Activated CD4-positive, alpha-beta memory T cell treated with anti-CD3 and anti-CD28 coated beads, Interleukin-2, amount 10 ng/mL, durations not matched to agents 7 days and 5 days (primary cell): ENCODE measurements at regions not wholly inside any gene's neighbourhood (a gene's known extent, or its start where the extent isn't known, plus 50 kb on each side); places are given as distances from the start of the nearest gene placed in this dataset.

ENCODE experiments used
- CTCF ChIA-PET: fragments of 350-600 bp; sonication (Branson Sonifier 250); formaldehyde crosslinking; loops from one replicate; lab custom pipeline; 2021; ENCODE audit warnings: antibody characterized with exemption, inconsistent platforms; lab: Charles Lee
- POLR2A ChIA-PET: fragments of 350-600 bp; sonication (Branson Sonifier 250); formaldehyde crosslinking; loops from one replicate; lab custom pipeline; 2021; ENCODE audit warnings: antibody characterized with exemption; lab: Charles Lee
- DNase-seq: peaks from one replicate; pipeline ENCODE4 v3.0.0-alpha.2; 2020
- H3K27ac Mint-ChIP-seq: one replicate; pipeline ENCODE4 v1.8.0; 2021; ENCODE audit warnings: mild to moderate bottlenecking, mixed read lengths
- H3K27me3 Mint-ChIP-seq: one replicate; pipeline ENCODE4 v1.8.0; 2021; ENCODE audit warnings: mixed read lengths
- H3K36me3 Mint-ChIP-seq: one replicate; pipeline ENCODE4 v1.8.0; 2021; ENCODE audit warnings: low read depth, mixed read lengths
- H3K4me1 Mint-ChIP-seq: one replicate; pipeline ENCODE4 v1.8.0; 2021; ENCODE audit warnings: mixed read lengths
- H3K4me3 Mint-ChIP-seq: one replicate; pipeline ENCODE4 v1.8.0; 2021; ENCODE audit warnings: mild to moderate bottlenecking, mixed read lengths
- H3K9me3 Mint-ChIP-seq: one replicate; pipeline ENCODE4 v1.8.0; 2021; ENCODE audit warnings: mixed read lengths

DNA sequence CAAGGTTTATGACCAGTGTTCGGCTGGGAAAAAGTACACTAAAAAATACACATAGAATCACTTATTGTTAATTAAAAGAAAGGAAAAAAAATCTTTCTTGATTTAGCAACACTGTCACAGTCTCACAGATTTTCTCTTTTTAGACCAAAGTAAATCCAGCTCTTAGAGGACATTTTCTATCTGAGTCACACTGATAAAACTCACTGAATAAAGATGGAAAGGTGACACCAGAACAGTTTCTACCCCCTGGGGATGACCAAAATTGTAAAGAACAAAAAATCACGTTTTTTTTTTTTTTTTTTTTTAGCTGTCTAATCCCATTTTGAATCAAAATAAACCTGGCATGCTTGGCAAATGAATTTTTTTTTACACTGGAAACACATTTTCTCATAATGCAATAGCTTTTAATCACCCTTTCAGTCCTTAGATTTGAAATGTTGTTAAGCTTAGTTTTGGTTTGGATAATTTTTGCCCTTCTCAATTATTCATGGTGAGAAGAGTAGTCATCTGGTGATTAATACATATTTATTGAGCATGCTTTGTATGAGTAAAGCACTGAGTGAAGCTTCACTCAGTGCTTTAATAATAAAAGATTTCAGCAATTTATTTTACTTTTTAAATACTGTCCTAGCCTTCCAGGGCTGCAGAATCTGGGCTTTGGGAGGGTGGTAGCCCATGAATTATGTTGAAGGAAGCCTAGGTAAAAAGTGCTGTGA is 886.3 kb downstream of the SLC4A3 start:
- ChIA-PET POLR2A (no interaction called here), CTCF (no interaction called here)
- Mint-ChIP-seq H3K4me1 (no peaks in the 10 kb centered on the region), H3K27ac (no peak overlapping the region), H3K36me3 (no peaks in the 10 kb centered on the region), H3K4me3 (no peak overlapping the region), H3K27me3 (no peaks in the 10 kb centered on the region), H3K9me3 (no peaks in the 10 kb centered on the region)
- DNase-seq = no peak

DNA sequence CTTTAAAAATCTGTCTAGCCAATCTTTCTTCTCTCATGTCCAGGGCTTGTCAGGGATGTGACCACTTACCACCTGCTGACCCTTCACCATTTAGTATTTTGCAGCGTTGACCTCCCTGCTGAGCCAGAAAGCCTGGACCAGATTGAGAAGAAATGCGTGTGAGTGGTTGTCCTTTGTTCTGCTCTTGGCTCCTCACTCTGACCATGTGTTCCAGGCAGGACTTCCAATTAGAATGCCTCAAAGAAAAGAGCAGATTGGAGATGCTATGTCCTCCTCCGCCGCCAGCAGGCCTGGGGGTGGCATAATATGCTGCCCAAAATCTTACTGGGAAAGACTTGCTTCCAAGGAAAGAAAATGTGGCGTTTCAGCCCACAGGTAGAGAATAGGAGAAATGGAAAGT is 894.1 kb downstream of the SLC4A3 start:
- Mint-ChIP-seq H3K9me3 (no peaks in the 10 kb centered on the region), H3K36me3 (no peaks in the 10 kb centered on the region), H3K4me3 (no peak overlapping the region), H3K27me3 (no peaks in the 10 kb centered on the region), H3K4me1 (no peaks in the 10 kb centered on the region), H3K27ac (no peak overlapping the region)
- ChIA-PET POLR2A (no interaction called here), CTCF (no interaction called here)
- DNase-seq = no peak

DNA sequence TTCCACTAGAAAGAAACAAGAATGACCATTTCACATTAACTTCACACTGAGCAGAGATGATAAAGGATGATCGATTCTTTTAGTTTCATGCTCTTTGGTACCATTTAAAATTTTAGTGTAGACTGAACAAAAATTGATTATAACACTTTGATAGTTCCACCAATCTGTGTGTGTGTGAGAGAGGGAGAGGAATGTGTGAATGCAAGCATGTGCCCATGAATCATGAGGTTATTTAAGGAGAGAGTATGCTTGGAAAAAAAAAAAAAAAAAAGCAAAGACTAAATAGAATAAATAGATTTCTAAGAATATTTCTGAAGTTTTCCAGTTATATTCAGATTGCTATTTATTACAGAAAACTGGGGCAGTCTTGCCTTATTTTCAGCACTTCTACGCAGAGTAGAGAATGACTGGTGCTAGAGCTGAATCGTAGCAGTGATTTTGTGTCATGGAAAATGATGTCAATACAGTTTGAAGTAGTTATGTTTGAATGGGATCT is 900.8 kb downstream of the SLC4A3 start:
- no peaks in the 10 kb centered on the region for H3K4me1 Mint-ChIP-seq
- H3K36me3 Mint-ChIP-seq = no peaks in the 10 kb centered on the region
- no peak overlapping the region for H3K4me3 Mint-ChIP-seq
- peaks cover 2% of the 10 kb centered on the region for H3K9me3 Mint-ChIP-seq
- POLR2A ChIA-PET = no interaction called here
- DNase-seq = no peak
- no peaks in the 10 kb centered on the region for H3K27me3 Mint-ChIP-seq
- CTCF ChIA-PET = no interaction called here
- H3K27ac Mint-ChIP-seq = no peak overlapping the region

DNA sequence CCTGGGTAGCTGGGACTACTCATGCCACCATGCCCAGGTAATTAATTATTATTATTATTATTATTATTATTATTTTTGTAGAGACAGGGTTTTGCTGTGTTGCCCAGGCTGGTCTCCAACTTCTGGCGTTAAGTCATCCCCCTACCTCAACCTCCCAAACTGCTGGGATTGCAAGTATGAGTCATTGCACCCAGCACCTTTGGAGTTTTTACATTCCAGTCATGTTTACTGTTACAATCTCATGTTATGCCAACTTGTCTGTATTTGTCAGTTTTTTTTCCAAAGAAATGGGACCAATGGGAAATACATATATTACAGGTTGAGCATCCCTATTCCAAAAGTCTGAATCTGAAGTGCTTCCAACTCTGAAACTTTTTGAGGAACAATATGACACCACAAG is 903.8 kb downstream of the SLC4A3 start:
- H3K4me3 Mint-ChIP-seq = no peak overlapping the region
- CTCF ChIA-PET = no interaction called here

DNA sequence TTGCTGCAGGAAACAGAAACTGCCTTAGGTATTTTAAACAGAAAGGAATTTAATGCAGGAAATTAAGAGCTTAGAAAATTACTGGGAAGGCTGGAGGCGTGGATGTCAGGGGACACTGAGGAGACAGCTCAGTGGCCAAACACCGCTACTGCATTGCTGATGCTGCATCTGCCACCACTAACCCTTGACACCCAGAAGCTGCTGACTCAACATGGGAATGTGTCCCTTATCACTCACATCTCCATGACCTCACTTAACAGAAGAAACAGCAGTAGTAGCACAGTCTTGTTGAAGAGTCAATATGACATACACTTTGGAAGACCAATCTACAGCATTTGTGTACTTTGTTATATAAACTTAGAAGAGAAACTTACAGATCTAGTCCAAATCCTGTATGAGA is 906.1 kb downstream of the SLC4A3 start:
- no peak for DNase-seq
- H3K27ac Mint-ChIP-seq = no peak overlapping the region
- H3K4me3 Mint-ChIP-seq = no peak overlapping the region
- POLR2A ChIA-PET = no interaction called here
- no peaks in the 10 kb centered on the region for H3K4me1 Mint-ChIP-seq
- CTCF ChIA-PET = no interaction called here
- peaks cover 2% of the 10 kb centered on the region for H3K9me3 Mint-ChIP-seq
- no peaks in the 10 kb centered on the region for H3K36me3 Mint-ChIP-seq
- no peaks in the 10 kb centered on the region for H3K27me3 Mint-ChIP-seq

More for the DNA sequence above, 903.8 kb downstream of the SLC4A3 start:
- no peaks in the 10 kb centered on the region for H3K36me3 Mint-ChIP-seq
- POLR2A ChIA-PET = no interaction called here
- peaks cover 5% of the 10 kb centered on the region for H3K9me3 Mint-ChIP-seq
- no peaks in the 10 kb centered on the region for H3K27me3 Mint-ChIP-seq
- no peak overlapping the region for H3K27ac Mint-ChIP-seq
- no peaks in the 10 kb centered on the region for H3K4me1 Mint-ChIP-seq
- DNase-seq = no peak

DNA sequence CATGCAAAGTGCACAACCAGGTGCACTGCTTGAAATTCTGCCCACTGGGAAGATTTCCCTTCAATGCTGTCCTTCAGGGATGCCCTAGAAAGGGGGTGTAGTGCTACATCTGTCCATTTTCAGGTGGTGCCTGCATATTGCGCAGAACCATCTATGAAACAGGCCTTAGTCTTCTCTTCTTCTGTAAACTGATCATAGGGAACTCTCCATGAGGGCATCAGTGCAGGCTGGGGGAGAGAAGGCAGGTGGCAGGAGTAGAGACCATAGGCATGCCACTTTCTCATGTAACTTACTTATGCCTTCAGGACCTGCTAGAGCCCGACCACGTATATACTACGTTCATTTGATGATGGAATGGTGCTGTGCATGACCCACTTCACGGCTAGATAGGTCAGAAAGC is 912.1 kb downstream of the SLC4A3 start:
- DNase-seq = no peak
- Mint-ChIP-seq H3K27me3 (no peaks in the 10 kb centered on the region), H3K4me1 (no peaks in the 10 kb centered on the region), H3K9me3 (peaks cover 9% of the 10 kb centered on the region), H3K4me3 (no peak overlapping the region), H3K36me3 (no peaks in the 10 kb centered on the region), H3K27ac (no peak overlapping the region)
- ChIA-PET CTCF (no interaction called here), POLR2A (no interaction called here)

DNA sequence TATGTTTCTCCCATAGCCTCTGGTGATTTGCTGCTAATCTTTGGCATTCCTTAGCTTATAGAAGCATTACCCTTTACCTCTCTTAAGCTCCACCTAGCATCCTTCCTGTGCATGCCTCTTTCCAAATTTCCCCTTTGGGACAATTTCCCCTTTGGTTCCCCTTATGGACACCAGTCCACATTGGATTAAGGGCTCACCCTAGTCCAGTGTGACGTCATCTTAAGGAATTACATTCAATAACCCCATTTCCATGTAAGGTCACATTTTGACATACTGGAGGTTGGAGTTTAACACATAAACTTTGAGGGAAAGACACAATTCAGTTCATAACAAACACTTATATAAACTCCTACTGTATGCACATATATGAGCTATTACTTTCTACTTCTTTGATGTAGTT is 916.6 kb downstream of the SLC4A3 start:
- Mint-ChIP-seq H3K27me3 (no peaks in the 10 kb centered on the region), H3K4me3 (no peak overlapping the region), H3K27ac (no peak overlapping the region), H3K36me3 (no peaks in the 10 kb centered on the region), H3K4me1 (no peaks in the 10 kb centered on the region), H3K9me3 (peaks cover 7% of the 10 kb centered on the region)
- ChIA-PET POLR2A (no interaction called here), CTCF (no interaction called here)
- no peak for DNase-seq

DNA sequence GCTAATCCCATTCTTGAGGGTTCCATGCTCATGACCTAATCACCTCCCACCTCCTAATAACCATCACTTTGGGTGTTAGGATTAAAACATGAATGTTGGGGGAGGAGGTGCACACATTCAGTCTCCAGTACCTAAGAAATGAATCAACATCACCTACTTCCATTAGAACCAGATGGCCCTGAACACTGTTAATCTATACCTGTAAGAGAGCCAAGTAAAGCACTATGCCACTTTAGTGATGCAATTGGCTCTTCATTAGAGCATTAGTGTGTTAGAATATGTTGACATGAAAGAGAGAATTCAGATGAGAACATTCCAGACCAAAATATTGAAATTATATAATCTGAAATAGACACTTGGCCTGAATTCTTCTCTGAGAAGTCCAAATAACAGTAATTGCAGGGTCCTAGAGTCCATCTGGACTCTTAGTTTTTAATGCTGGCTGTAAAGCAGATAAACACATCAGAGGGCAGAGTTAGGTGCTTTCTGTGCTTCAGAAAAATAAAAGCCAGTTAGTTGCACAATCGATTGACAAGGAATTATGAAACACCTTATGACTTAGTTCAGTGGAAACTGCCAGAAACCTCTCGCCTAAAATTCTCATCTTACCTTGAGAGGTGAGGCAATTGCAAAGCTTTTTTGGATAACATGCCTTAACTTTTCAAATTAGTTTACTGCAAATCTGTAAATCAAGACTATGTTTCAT is 923.7 kb downstream of the SLC4A3 start:
- ChIA-PET CTCF (no interaction called here), POLR2A (no interaction called here)
- no peak overlapping the region for H3K27ac Mint-ChIP-seq
- no peaks in the 10 kb centered on the region for H3K4me1 Mint-ChIP-seq
- no peak overlapping the region for H3K4me3 Mint-ChIP-seq
- DNase-seq = no peak
- H3K36me3 Mint-ChIP-seq = no peaks in the 10 kb centered on the region
- H3K27me3 Mint-ChIP-seq = no peaks in the 10 kb centered on the region
- H3K9me3 Mint-ChIP-seq = no peaks in the 10 kb centered on the region

DNA sequence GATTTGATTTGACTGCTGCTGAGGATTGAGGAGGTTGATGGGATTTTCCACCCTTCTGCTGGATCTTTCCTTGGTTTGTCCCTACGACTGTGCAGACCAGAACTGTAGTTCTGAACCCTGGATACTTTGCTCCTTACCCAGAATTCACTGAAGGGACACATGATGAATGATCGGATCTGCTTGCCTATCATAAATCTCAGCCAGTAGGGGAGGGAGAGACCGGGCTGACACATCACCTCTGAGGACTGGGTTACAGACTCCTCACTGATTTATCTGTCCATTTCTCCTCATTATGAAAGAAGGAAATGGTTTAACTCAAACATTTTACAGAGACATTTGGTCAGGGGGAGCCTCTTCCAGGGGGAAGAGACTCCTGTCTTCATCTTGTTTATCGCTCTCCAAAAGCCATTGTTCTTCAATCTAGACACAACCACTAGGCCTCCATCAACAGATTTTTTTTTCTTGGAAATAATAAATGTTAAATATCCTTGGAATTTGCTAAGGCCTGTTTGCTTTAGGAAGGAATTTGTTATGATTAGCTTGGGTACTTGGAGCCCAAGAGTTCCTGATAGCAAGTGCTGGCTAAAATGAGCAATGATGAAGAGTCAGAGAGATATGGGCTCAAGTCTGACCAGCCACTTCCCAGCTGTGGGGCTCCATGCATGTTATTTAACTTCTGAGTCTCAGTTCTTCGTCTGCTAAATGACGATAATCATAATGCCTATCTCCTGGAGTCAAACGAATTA is 925.5 kb downstream of the SLC4A3 start:
- Mint-ChIP-seq H3K4me1 (no peaks in the 10 kb centered on the region), H3K27ac (no peak overlapping the region), H3K36me3 (no peaks in the 10 kb centered on the region), H3K4me3 (no peak overlapping the region), H3K27me3 (no peaks in the 10 kb centered on the region), H3K9me3 (no peaks in the 10 kb centered on the region)
- ChIA-PET POLR2A (no interaction called here), CTCF (no interaction called here)
- DNase-seq = no peak

DNA sequence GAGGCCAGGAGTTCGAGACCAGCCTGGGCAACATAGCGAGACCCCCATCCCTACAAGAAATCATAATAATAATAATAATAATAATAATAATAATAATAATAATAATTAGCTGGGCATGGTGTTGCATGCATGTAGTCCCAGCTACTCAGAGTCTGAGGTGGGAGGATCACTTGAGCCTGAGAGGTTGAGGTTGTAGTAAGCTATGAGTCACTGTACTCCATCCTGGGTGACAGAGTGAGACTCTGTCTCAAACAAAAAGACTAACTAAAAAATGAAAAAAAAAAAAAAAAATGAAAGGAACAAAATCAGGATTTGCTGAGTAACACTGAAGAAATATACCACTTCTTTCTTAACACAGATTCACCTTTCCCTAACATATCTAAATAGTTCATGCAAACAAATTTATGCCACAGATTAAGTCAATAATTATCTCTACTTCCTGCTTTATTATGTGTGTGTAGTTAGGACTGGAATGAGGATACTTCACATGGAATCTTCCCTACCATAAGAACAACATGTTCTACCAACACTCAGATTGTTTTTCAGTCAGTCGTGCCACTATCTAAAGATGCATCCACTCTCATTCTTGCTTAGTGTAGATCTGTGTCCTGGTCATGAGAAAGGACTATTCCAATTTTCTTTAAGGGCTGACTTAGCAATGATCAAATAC is 928.7 kb downstream of the SLC4A3 start:
- DNase-seq = no peak
- Mint-ChIP-seq H3K27me3 (no peaks in the 10 kb centered on the region), H3K27ac (no peak overlapping the region), H3K36me3 (no peaks in the 10 kb centered on the region), H3K4me1 (no peaks in the 10 kb centered on the region), H3K9me3 (no peaks in the 10 kb centered on the region), H3K4me3 (no peak overlapping the region)
- CTCF ChIA-PET = no interaction called here
- POLR2A ChIA-PET = no interaction called here

DNA sequence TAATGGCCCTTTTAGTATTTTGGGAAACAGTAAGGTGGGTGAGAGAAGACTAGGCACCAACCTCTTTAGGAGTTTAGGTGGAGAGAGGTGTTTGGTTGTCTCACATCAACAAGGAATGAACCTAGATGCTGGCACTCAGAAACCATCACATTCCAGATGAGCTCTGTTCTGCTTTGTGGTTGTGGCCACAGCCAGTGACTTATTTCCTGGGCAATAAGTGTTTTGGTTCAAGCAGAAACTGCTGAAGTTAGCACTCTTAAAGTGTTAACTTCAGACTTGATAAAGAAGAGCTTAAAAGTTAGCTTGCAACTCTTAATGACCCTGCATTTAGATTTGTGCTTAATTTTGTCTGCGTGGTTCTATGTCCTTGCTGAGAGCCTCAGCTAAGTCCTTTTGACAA is 929.2 kb downstream of the SLC4A3 start:
- ChIA-PET CTCF (no interaction called here), POLR2A (no interaction called here)
- Mint-ChIP-seq H3K27me3 (no peaks in the 10 kb centered on the region), H3K4me1 (no peaks in the 10 kb centered on the region), H3K36me3 (no peaks in the 10 kb centered on the region), H3K4me3 (no peak overlapping the region), H3K27ac (no peak overlapping the region), H3K9me3 (no peaks in the 10 kb centered on the region)
- DNase-seq = no peak

DNA sequence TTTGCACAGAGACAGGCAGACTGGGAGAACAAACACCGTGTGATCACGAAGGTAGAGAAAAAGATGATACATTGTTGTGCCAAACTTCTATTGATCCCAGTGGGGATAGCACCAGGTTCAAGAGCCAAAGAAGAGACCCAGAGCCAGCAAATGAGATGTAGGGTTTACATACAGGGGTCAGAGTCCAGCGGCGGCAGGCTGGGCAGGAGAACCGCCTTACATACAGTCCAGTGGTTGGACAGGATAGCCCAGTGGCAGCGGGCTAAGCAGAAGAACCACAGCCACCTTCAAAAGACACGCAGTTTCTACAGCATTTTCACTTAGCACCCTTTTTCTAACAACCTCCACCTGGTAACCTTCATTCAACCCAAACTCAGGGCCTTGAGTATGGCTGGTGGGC is 932.8 kb downstream of the SLC4A3 start:
- ChIA-PET CTCF (no interaction called here), POLR2A (no interaction called here)
- Mint-ChIP-seq H3K27ac (no peak overlapping the region), H3K27me3 (no peaks in the 10 kb centered on the region), H3K36me3 (no peaks in the 10 kb centered on the region), H3K9me3 (no peaks in the 10 kb centered on the region), H3K4me1 (no peaks in the 10 kb centered on the region), H3K4me3 (no peak overlapping the region)
- no peak for DNase-seq
